Left ventricle myocardium inferior (tissue), 1 donor: ENCODE measurements at regions not wholly inside any gene's neighbourhood (a gene's known extent, or its start where the extent isn't known, plus 50 kb on each side); places are given as distances from the start of the nearest gene placed in this dataset.

ENCODE experiments used
- DNase-seq: peaks from one replicate; pipeline ENCODE4 v3.0.0-alpha.2; 2020
- H3K27ac ChIP-seq: fragments of 200-600 bp; replicated peaks from 2 replicates; pipeline ENCODE4 v1.8.0; 2021
- H3K27me3 ChIP-seq: fragments of 200-600 bp; 2 replicates; pipeline ENCODE4 v1.8.0; 2021; ENCODE audit warnings: low read depth
- H3K36me3 ChIP-seq: fragments of 200-600 bp; 2 replicates; pipeline ENCODE4 v1.8.0; 2021
- H3K4me1 ChIP-seq: fragments of 200-600 bp; 2 replicates; pipeline ENCODE4 v1.8.0; 2021
- H3K4me3 ChIP-seq: fragments of 200-600 bp; 2 replicates; pipeline ENCODE4 v1.8.0; 2021; ENCODE audit warnings: mild to moderate bottlenecking, moderate library complexity
- H3K9me3 ChIP-seq: fragments of 200-600 bp; replicated peaks from 2 replicates; pipeline ENCODE4 v1.8.0; 2021
- CTCF ChIP-seq: fragments of 200-600 bp; IDR thresholded peaks from 2 replicates; pipeline ENCODE4 v1.8.0; 2021; ENCODE audit warnings: antibody characterized with exemption, mild to moderate bottlenecking, borderline replicate concordance
- intact Hi-C: fragments of 100-400 bp; cut with micrococcal nuclease; formaldehyde crosslinking; loops from one replicate; pipeline ENCODE4 v1.11.0; 2022
- donor health status: DM: no; HTN: yes; CAD: no; lungs with severe emphysema.

- DNase-seq: peak; percentile 14
- Histone ChIP-seq H3K9me3 (peaks cover 10% of the 10 kb centered on the region), H3K27me3 (no peaks in the 10 kb centered on the region), H3K4me1 (peaks cover 2% of the 10 kb centered on the region), H3K27ac (no peak overlapping the region), H3K36me3 (no peaks in the 10 kb centered on the region), H3K4me3 (no peak overlapping the region)
- no peak for TF ChIP-seq CTCF
- intact Hi-C loops: no loop called here
Measured at GRCh38 chr1:55747408-55747841, 532.3 kb upstream of the USP24 start.

GRCh38 chr1:55746710-55747109, 531.5 kb upstream of the USP24 start:
- Histone ChIP-seq H3K27me3 (no peaks in the 10 kb centered on the region), H3K9me3 (peaks cover 10% of the 10 kb centered on the region), H3K27ac (no peak overlapping the region), H3K4me3 (no peak overlapping the region), H3K36me3 (no peaks in the 10 kb centered on the region), H3K4me1 (peaks cover 2% of the 10 kb centered on the region)
- DNase-seq: no peak
- intact Hi-C loops: no loop called here
- no peak for TF ChIP-seq CTCF

- peaks cover 7% of the 10 kb centered on the region for H3K9me3 ChIP-seq
- TF ChIP-seq CTCF: peak; percentile 7
- no peaks in the 10 kb centered on the region for H3K4me1 ChIP-seq
- no peak for DNase-seq
- no peaks in the 10 kb centered on the region for H3K36me3 ChIP-seq
- H3K27me3 ChIP-seq: no peaks in the 10 kb centered on the region
- H3K4me3 ChIP-seq: no peak overlapping the region
- intact Hi-C loops: no loop called here
- H3K27ac ChIP-seq: peak overlapping the region; percentile 27
Measured at GRCh38 chr1:55741516-55741915, 526.4 kb upstream of the USP24 start.

GRCh38 chr1:55735106-55735505, 519.9 kb upstream of the USP24 start:
- DNase-seq: no peak
- Histone ChIP-seq H3K9me3 (peaks cover 4% of the 10 kb centered on the region), H3K27me3 (no peaks in the 10 kb centered on the region), H3K36me3 (no peaks in the 10 kb centered on the region), H3K4me1 (no peaks in the 10 kb centered on the region), H3K27ac (no peak overlapping the region), H3K4me3 (no peak overlapping the region)
- intact Hi-C loops: no loop called here
- TF ChIP-seq CTCF: no peak

GRCh38 chr1:55726994-55727393, 511.8 kb upstream of the USP24 start:
- no peak for TF ChIP-seq CTCF
- no peaks in the 10 kb centered on the region for H3K4me1 ChIP-seq

GRCh38 chr1:55725378-55725777, 510.2 kb upstream of the USP24 start:
- no peak overlapping the region for H3K4me3 ChIP-seq
- H3K4me1 ChIP-seq: no peaks in the 10 kb centered on the region
- H3K27ac ChIP-seq: no peak overlapping the region
- no peak for DNase-seq
- no peak for TF ChIP-seq CTCF
- H3K27me3 ChIP-seq: no peaks in the 10 kb centered on the region
- no peaks in the 10 kb centered on the region for H3K9me3 ChIP-seq
- intact Hi-C loops: no loop called here
- no peaks in the 10 kb centered on the region for H3K36me3 ChIP-seq

More at GRCh38 chr1:55726994-55727393, 511.8 kb upstream of the USP24 start:
- Histone ChIP-seq H3K9me3 (no peaks in the 10 kb centered on the region), H3K27ac (no peak overlapping the region), H3K4me3 (no peak overlapping the region), H3K36me3 (no peaks in the 10 kb centered on the region), H3K27me3 (no peaks in the 10 kb centered on the region)
- no peak for DNase-seq
- intact Hi-C loops: no loop called here
